KOPT-K1 (cell line): ENCODE measurements at regions not wholly inside any gene's neighbourhood (a gene's known extent, or its start where the extent isn't known, plus 50 kb on each side); places are given as distances from the start of the nearest gene placed in this dataset.
"Not testable (repeated sequence)": the region's sequence is repeated elsewhere in the genome, so short reads cannot be mapped to it uniquely, and the experiment has no call there.

Experiments used
- H3K27ac ChIP-seq: fragments of 200-600 bp; sonication (generic); 2 replicates; pipeline ENCODE4 v1.5.1; 2016; ENCODE audit warnings: antibody characterized with exemption, mild to moderate bottlenecking, low read depth, low read length; ENCODE audit not compliant: poor library complexity, severe bottlenecking
- H3K36me3 ChIP-seq: fragments of 200-600 bp; sonication (generic); 2 replicates; pipeline ENCODE4 v1.5.1; 2017; ENCODE audit warnings: antibody characterized with exemption, mild to moderate bottlenecking, low read length, moderate library complexity; ENCODE audit not compliant: insufficient read depth
- H3K9me3 ChIP-seq: fragments of 200-600 bp; sonication (generic); 2 replicates; pipeline ENCODE4 v1.5.1; 2017; ENCODE audit warnings: antibody characterized with exemption, low read length, mild to moderate bottlenecking; ENCODE audit not compliant: insufficient read depth, poor library complexity, severe bottlenecking

GRCh38 chr22:19595532-19595931 lies 71.3 kb upstream of the CLDN5 start:
- Histone ChIP-seq H3K27ac (no peak overlapping the region), H3K9me3 (no peaks in the 10 kb centered on the region), H3K36me3 (no peaks in the 10 kb centered on the region)

- H3K36me3 ChIP-seq: no peaks in the 10 kb centered on the region
- no peaks in the 10 kb centered on the region for H3K9me3 ChIP-seq
- no peak overlapping the region for H3K27ac ChIP-seq
These were observed 72.6 kb upstream of the CLDN5 start for GRCh38 chr22:19596680-19597398.

GRCh38 chr22:19597399-19597735 lies 73.2 kb upstream of the CLDN5 start:
- Histone ChIP-seq H3K36me3 (no peaks in the 10 kb centered on the region), H3K27ac (no peak overlapping the region), H3K9me3 (no peaks in the 10 kb centered on the region)

- no peaks in the 10 kb centered on the region for H3K9me3 ChIP-seq
- no peak overlapping the region for H3K27ac ChIP-seq
- H3K36me3 ChIP-seq: no peaks in the 10 kb centered on the region
These were observed 74.0 kb upstream of the CLDN5 start for GRCh38 chr22:19598054-19598855.

- Histone ChIP-seq H3K9me3 (no peaks in the 10 kb centered on the region), H3K36me3 (no peaks in the 10 kb centered on the region), H3K27ac (no peak overlapping the region)
These were observed 74.8 kb upstream of the CLDN5 start for GRCh38 chr22:19599004-19599403.

- H3K36me3 ChIP-seq: no peaks in the 10 kb centered on the region
- H3K27ac ChIP-seq: no peak overlapping the region
- H3K9me3 ChIP-seq: no peaks in the 10 kb centered on the region
These were observed 75.5 kb upstream of the CLDN5 start for GRCh38 chr22:19599626-19600243.

GRCh38 chr22:19603346-19603745 lies 79.1 kb upstream of the CLDN5 start:
- H3K27ac ChIP-seq, H3K9me3 ChIP-seq, H3K36me3 ChIP-seq: not testable (repeated sequence)

- Histone ChIP-seq H3K36me3 (no peaks in the 10 kb centered on the region), H3K9me3 (no peaks in the 10 kb centered on the region), H3K27ac (no peak overlapping the region)
These were observed 79.6 kb upstream of the CLDN5 start for GRCh38 chr22:19603767-19604166.

GRCh38 chr22:19604711-19605268 lies 80.6 kb upstream of the CLDN5 start:
- H3K36me3 ChIP-seq: no peaks in the 10 kb centered on the region
- no peaks in the 10 kb centered on the region for H3K9me3 ChIP-seq
- H3K27ac ChIP-seq: no peak overlapping the region

GRCh38 chr22:19605508-19606331 lies 81.5 kb upstream of the CLDN5 start:
- H3K9me3 ChIP-seq: no peaks in the 10 kb centered on the region
- no peaks in the 10 kb centered on the region for H3K36me3 ChIP-seq
- no peak overlapping the region for H3K27ac ChIP-seq

- no peak overlapping the region for H3K27ac ChIP-seq
- no peaks in the 10 kb centered on the region for H3K9me3 ChIP-seq
- no peaks in the 10 kb centered on the region for H3K36me3 ChIP-seq
These were observed 82.4 kb upstream of the CLDN5 start for GRCh38 chr22:19606332-19607191.

- Histone ChIP-seq H3K9me3 (no peaks in the 10 kb centered on the region), H3K36me3 (no peaks in the 10 kb centered on the region), H3K27ac (no peak overlapping the region)
These were observed 83.2 kb upstream of the CLDN5 start for GRCh38 chr22:19607192-19608002.

- H3K36me3 ChIP-seq: no peaks in the 10 kb centered on the region
- H3K27ac ChIP-seq: no peak overlapping the region
- H3K9me3 ChIP-seq: no peaks in the 10 kb centered on the region
These were observed 83.9 kb upstream of the CLDN5 start for GRCh38 chr22:19608003-19608690.
